Left ventricle myocardium inferior (tissue), 1 donor: ENCODE measurements at regions not wholly inside any gene's neighbourhood (a gene's known extent, or its start where the extent isn't known, plus 50 kb on each side); places are given as distances from the start of the nearest gene placed in this dataset.

Experiments
- DNase-seq: peaks from one replicate; pipeline ENCODE4 v3.0.0-alpha.2; 2020
- H3K27ac ChIP-seq: fragments of 200-600 bp; replicated peaks from 2 replicates; pipeline ENCODE4 v1.8.0; 2021
- H3K27me3 ChIP-seq: fragments of 200-600 bp; 2 replicates; pipeline ENCODE4 v1.8.0; 2021; ENCODE audit warnings: low read depth
- H3K36me3 ChIP-seq: fragments of 200-600 bp; 2 replicates; pipeline ENCODE4 v1.8.0; 2021
- H3K4me1 ChIP-seq: fragments of 200-600 bp; 2 replicates; pipeline ENCODE4 v1.8.0; 2021
- H3K4me3 ChIP-seq: fragments of 200-600 bp; 2 replicates; pipeline ENCODE4 v1.8.0; 2021; ENCODE audit warnings: mild to moderate bottlenecking, moderate library complexity
- H3K9me3 ChIP-seq: fragments of 200-600 bp; replicated peaks from 2 replicates; pipeline ENCODE4 v1.8.0; 2021
- intact Hi-C: fragments of 100-400 bp; cut with micrococcal nuclease; formaldehyde crosslinking; loops from one replicate; pipeline ENCODE4 v1.11.0; 2022
- TF ChIP-seq, protein P1 (sequence below): fragments of 200-600 bp; IDR thresholded peaks from 2 replicates; pipeline ENCODE4 v1.8.0; 2021; ENCODE audit warnings: antibody characterized with exemption, mild to moderate bottlenecking, borderline replicate concordance
- donor health status: DM: no; HTN: yes; CAD: no; lungs with severe emphysema.

DNA sequence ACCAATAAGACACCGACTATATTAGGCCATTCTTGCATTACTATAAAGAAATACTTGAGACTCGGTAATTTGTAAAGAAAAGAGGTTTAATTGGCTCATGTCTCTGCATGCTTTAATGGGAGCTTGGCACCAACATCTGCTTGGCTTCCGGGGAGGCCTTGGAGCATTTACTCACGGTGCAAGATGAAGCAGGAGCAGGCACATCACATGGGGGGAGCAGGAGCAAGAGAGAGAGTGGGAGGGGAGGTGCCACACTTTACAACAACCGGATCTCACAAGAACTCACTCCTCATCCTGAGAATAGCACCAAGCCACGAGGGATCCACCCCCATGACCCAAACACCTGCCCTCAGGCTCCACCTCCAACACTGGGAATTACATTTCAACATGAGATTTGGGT lies 224.8 kb downstream of the KLF5 start:
- TF ChIP-seq, protein P1, sequence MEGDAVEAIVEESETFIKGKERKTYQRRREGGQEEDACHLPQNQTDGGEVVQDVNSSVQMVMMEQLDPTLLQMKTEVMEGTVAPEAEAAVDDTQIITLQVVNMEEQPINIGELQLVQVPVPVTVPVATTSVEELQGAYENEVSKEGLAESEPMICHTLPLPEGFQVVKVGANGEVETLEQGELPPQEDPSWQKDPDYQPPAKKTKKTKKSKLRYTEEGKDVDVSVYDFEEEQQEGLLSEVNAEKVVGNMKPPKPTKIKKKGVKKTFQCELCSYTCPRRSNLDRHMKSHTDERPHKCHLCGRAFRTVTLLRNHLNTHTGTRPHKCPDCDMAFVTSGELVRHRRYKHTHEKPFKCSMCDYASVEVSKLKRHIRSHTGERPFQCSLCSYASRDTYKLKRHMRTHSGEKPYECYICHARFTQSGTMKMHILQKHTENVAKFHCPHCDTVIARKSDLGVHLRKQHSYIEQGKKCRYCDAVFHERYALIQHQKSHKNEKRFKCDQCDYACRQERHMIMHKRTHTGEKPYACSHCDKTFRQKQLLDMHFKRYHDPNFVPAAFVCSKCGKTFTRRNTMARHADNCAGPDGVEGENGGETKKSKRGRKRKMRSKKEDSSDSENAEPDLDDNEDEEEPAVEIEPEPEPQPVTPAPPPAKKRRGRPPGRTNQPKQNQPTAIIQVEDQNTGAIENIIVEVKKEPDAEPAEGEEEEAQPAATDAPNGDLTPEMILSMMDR = no peak
- intact Hi-C loops = no loop called here
- Histone ChIP-seq H3K36me3 (no peaks in the 10 kb centered on the region), H3K9me3 (no peaks in the 10 kb centered on the region), H3K27ac (no peak overlapping the region), H3K4me1 (no peaks in the 10 kb centered on the region), H3K4me3 (no peak overlapping the region), H3K27me3 (no peaks in the 10 kb centered on the region)
- no peak for DNase-seq

DNA sequence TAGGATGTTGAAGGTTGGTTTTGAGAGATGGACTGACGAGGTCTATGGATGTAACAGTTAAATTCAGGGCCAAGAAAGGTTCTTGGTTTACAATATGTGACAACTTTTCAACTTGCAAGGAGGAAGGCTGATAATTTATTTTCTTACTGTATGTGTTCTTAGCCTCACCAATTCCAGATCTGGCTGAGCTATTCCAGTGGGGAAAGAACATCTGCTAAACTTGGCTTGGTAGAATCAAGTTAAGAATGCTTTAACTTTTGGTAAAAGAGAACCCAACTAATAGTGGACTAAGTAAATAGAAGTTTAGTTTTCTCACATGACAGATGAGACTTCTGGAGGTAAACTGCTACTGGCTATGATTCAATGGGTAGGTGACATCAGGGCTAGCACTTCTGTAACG lies 222.9 kb downstream of the KLF5 start:
- Histone ChIP-seq H3K4me3 (no peak overlapping the region), H3K4me1 (no peaks in the 10 kb centered on the region), H3K36me3 (no peaks in the 10 kb centered on the region), H3K27me3 (no peaks in the 10 kb centered on the region), H3K27ac (no peak overlapping the region), H3K9me3 (peaks cover 9% of the 10 kb centered on the region)
- intact Hi-C loops = no loop called here
- DNase-seq = no peak
- TF ChIP-seq, protein P1 = no peak

DNA sequence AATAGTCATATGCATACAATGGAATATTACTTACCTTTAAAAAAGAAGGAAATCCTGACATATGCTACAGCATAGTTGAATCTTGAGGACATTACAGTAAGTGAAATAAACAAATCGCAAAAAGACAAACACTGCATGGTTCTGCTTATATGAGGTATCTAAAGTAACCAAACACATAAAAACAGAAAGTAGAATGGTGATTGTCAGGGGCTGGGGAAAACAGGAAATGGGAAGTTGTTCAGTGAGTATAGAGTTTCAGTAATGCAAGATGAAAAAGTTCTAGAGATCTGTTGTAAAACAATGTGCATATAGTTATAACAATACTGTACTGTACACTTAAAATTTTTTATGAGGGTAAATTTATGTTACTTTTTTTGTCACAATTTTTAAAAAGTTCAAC lies 219.4 kb downstream of the KLF5 start:
- Histone ChIP-seq H3K27ac (no peak overlapping the region), H3K4me3 (no peak overlapping the region), H3K4me1 (peaks cover 7% of the 10 kb centered on the region), H3K27me3 (no peaks in the 10 kb centered on the region), H3K36me3 (no peaks in the 10 kb centered on the region), H3K9me3 (peaks cover 14% of the 10 kb centered on the region)
- TF ChIP-seq, protein P1 = no peak
- DNase-seq = no peak
- intact Hi-C loops = no loop called here

DNA sequence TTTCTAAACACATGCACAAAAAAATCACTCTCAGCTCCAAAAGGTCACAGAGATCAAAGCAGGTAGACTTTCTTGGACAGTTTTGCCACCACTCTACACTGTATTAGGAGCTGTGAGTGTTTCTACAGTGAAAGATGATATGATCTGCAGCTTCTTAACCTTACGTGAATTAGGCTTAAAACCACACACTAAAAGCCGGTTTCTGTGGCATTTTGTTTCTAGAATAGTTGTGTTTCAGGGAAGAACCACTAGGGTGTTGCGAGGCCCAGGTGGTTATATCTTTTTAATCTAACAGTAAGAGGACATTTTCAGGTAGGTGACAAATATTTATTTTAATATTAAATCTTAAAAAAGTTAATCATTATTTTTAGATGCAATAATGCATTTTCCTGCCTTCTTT lies 216.4 kb downstream of the KLF5 start:
- no peaks in the 10 kb centered on the region for H3K27me3 ChIP-seq
- no peak overlapping the region for H3K27ac ChIP-seq
- peaks cover 14% of the 10 kb centered on the region for H3K9me3 ChIP-seq
- intact Hi-C loops = no loop called here
- H3K36me3 ChIP-seq = no peaks in the 10 kb centered on the region
- H3K4me1 ChIP-seq = peaks cover 10% of the 10 kb centered on the region
- no peak overlapping the region for H3K4me3 ChIP-seq
- TF ChIP-seq, protein P1 = no peak
- no peak for DNase-seq

DNA sequence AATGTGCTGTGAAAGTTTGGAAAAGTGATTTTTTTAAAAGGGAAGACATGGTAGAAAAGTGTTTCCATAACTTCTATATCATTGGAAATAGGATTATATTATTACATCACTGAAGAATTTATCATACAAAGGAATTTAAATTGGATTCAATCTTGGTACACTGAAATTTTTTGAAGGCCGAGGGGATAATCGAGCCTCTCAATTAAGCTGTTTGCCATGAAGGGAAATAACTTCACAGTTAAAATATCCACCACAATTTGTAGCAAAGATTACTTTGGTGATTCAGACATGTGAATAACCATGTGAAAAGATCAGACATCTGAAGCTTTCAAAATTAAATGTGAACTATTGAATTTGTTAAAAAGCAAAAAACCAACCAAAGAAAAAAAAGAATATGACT lies 215.3 kb downstream of the KLF5 start:
- H3K9me3 ChIP-seq = peaks cover 14% of the 10 kb centered on the region
- no peaks in the 10 kb centered on the region for H3K27me3 ChIP-seq
- no peak for DNase-seq
- TF ChIP-seq, protein P1 = no peak
- peak overlapping the region; percentile 4 for H3K27ac ChIP-seq
- intact Hi-C loops = no loop called here
- no peaks in the 10 kb centered on the region for H3K36me3 ChIP-seq
- peaks cover 10% of the 10 kb centered on the region for H3K4me1 ChIP-seq
- H3K4me3 ChIP-seq = no peak overlapping the region

DNA sequence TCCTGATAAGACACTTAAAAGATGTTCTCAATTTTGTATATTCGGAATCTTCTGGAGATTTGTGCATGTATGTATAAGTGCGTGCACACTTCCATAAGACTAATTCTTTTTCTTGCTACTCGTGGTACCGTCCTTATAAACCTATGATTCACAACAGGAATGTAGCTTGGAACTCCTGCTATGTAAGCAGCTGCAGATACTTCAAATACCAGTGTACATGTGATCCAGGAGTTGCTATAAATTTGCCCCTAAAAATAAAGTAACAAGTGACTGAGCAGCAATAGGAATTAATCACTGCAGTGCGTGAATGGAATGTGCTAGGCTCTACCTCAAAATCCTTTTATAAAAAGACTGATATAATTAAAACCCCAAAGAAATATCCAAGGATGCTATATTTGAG lies 214.9 kb downstream of the KLF5 start:
- intact Hi-C loops = no loop called here
- TF ChIP-seq, protein P1 = no peak
- DNase-seq = no peak

More for the DNA sequence above, 214.9 kb downstream of the KLF5 start:
- Histone ChIP-seq H3K27ac (peak overlapping the region; percentile 4), H3K9me3 (peaks cover 14% of the 10 kb centered on the region), H3K36me3 (no peaks in the 10 kb centered on the region), H3K4me1 (peaks cover 10% of the 10 kb centered on the region), H3K27me3 (no peaks in the 10 kb centered on the region), H3K4me3 (no peak overlapping the region)
